ENCODE measurements at regions not wholly inside any gene's neighbourhood (a gene's known extent, or its start where the extent isn't known, plus 50 kb on each side); places are given as distances from the start of the nearest gene placed in this dataset.
"Not testable (repeated sequence)": the region's sequence is repeated elsewhere in the genome, so short reads cannot be mapped to it uniquely, and the experiment has no call there.

DNA sequence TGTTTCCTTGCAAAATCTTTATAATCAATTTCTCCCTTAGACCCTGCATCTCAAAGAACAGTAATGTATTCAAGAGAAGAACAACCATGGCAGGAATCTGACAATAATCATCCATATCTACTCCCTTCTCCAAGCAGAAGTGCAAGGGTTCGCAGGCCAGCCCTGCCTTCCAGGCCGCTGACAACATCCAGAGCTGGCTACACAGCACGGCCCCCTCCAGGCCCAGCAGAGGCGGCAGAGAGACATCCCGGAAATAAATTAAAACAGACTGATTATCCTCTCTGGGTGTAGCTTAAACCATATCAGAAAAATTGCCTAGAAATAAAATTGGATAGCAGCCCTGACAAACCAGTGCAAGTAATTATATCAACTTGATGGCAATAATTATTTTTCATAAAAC is 223.3 kb downstream of the FAM43A start:
- TF ChIP-seq, protein P1, sequence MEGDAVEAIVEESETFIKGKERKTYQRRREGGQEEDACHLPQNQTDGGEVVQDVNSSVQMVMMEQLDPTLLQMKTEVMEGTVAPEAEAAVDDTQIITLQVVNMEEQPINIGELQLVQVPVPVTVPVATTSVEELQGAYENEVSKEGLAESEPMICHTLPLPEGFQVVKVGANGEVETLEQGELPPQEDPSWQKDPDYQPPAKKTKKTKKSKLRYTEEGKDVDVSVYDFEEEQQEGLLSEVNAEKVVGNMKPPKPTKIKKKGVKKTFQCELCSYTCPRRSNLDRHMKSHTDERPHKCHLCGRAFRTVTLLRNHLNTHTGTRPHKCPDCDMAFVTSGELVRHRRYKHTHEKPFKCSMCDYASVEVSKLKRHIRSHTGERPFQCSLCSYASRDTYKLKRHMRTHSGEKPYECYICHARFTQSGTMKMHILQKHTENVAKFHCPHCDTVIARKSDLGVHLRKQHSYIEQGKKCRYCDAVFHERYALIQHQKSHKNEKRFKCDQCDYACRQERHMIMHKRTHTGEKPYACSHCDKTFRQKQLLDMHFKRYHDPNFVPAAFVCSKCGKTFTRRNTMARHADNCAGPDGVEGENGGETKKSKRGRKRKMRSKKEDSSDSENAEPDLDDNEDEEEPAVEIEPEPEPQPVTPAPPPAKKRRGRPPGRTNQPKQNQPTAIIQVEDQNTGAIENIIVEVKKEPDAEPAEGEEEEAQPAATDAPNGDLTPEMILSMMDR (IDR thresholded peaks at IDR 0.05; ENCODE audit: insufficient read depth, low read length): peak; percentile 34
- no peak for DNase-seq (ENCODE audit: low read depth)

DNA sequence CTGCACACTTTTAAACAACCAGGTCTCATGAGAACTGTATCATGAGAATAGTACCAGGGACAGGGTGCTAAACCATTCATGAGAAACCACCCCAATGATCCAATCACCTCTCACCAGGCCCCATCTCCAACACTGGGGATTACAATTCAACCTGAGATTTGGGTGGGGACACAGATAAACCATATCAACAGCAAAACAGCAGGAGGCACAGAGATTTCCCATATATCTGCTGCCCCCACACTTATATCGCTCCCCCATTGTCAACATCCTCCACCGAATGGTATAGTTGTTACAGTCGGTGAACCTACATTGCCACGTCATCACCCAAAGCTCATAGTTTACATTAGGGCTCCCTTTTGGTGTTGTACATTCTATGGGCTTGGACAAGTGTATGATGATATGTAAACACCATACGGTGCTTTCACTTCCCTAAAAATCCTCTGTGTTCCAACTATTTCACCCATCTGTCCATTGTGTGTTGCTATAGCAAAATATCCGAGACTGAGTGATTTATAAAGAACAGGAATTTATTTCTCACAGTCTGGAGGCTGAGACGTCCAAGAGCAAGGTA is 224.8 kb downstream of the FAM43A start:
- H3K4me3 ChIP-seq (ENCODE audit: low read depth, low read length): no peak overlapping the region
- no peak for DNase-seq (ENCODE audit: low read depth)
- TF ChIP-seq, protein P1 (IDR thresholded peaks at IDR 0.05; ENCODE audit: insufficient read depth, low read length): no peak

More for the DNA sequence above, 223.3 kb downstream of the FAM43A start:
- no peak overlapping the region for H3K4me3 ChIP-seq (ENCODE audit: low read depth, low read length)

DNA sequence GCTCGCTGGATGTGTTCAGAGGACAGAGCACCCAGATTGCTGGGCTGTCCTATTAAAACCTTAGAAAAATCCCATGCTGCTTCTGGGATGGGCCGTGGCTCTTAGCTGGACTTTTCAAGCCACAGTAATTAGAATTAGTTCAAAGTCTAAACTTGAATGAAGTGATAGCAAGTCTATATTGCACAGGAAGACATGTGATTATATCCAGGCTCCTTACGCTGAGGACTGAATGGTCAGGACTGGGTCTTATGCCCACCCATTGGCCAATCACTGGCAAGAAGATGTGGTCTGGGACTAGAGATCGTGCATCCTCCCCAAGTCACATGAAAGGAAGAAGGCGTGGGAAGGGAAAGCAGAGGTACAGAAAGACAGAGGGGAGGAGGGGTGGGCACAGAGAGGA is 227.6 kb downstream of the FAM43A start:
- H3K4me3 ChIP-seq (ENCODE audit: low read depth, low read length): no peak overlapping the region
- no peak for DNase-seq (ENCODE audit: low read depth)
- TF ChIP-seq, protein P1 (IDR thresholded peaks at IDR 0.05; ENCODE audit: insufficient read depth, low read length): no peak

DNA sequence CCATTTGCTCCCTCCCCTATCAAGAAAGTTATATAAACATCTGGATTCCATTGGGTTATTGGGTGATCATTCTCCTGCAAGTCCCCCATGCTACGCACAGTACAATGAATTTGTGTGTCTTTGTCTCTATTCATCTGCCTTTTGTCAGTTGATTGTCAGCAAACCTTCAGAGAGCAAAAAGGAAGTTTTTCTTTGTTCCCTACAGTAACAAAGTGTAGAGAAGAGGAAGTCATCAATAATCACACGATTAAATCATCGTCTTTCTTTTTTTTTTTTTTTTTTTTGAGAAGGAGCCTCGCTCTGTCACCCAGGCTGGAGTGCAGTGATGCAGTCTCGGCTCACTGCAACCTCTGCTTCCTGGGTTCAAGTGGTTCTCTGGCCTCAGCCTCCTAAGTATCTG is 239.2 kb downstream of the FAM43A start:
- not testable (repeated sequence) for DNase-seq (ENCODE audit: low read depth); H3K4me3 ChIP-seq (ENCODE audit: low read depth, low read length)

DNA sequence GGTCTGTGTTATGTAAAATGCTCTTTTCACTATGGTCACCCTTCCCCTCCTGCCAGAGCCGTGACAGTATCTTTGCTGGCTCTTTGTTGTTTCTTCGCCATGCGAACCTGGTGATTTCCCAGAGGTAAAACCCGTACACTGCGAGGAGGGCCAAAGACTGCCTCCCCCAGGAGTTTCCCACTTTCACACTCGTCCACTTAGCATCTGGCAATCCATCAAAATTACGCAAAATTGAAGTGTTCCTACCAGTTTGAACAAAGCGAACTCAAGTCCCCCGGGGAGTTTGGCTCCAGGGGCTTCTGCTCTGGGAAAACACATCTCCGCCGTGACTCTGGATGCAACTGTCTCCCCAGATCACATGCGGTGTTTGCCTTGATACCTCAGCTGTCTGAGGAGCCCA is 239.9 kb downstream of the FAM43A start:
- TF ChIP-seq, protein P1 (IDR thresholded peaks at IDR 0.05; ENCODE audit: insufficient read depth, low read length): no peak
- no peak for DNase-seq (ENCODE audit: low read depth)
- no peak overlapping the region for H3K4me3 ChIP-seq (ENCODE audit: low read depth, low read length)

DNA sequence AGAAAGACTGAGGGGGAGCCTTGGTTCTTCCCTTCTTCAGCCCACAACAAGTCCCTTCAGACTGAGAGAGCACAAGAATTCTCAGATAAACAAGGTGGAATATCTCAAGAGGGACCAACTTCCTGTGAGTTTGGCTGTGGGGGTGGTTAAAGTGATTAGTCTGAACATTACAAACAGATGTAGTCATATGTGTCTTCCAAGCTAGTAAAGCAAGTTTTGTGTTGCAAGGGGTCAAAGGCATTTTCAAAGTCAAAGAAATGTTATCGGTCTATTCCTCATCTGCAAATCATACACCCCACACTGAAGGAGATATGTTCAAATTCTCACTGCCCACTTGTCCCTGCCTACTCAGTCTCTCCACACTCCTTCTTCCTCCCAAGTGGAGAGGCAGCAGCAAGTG is 242.5 kb downstream of the FAM43A start:
- DNase-seq (ENCODE audit: low read depth): peak; percentile 25
- TF ChIP-seq, protein P1 (IDR thresholded peaks at IDR 0.05; ENCODE audit: insufficient read depth, low read length): no peak
- no peak overlapping the region for H3K4me3 ChIP-seq (ENCODE audit: low read depth, low read length)

DNA sequence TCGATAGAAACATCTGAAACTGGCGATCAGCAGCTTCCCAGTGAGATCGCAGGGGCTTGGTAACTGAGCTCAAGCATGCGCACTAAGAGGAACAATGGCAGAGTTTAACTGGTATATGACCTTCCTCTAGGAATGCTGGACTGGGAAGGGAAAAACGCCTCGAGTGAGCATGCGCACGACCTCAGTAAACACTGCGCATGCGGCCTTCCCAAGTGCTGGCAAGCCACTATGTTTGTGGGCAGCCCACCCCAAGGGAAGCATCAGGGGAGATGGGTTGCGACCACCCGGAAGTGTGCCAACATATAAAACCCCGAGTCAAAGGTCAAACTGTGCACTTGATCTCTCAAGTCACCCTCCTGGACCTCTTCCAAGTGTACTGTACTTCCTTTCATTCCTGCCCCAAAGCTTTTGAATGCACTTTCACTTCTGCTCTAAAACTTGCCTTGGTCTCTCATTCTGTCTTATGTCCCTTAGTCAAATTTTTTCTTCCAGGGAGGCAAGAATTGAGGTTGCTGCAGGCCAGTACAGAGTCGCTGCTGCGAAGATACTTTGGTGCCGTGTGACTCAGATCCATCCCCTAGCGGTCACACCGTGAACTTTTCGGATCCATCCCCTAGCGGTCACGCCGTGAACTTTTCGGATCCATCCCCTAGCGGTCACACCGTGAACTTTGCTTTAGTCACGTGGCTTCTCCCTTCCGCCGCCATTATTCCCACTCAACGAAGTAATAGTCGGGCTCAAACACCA is 243.3 kb downstream of the FAM43A start:
- H3K4me3 ChIP-seq (ENCODE audit: low read depth, low read length): no peak overlapping the region
- DNase-seq (ENCODE audit: low read depth): peak; percentile 46
- TF ChIP-seq, protein P1 (IDR thresholded peaks at IDR 0.05; ENCODE audit: insufficient read depth, low read length): peak; percentile 93
